Peyer's patch (tissue), 4 donors: ENCODE measurements at regions not wholly inside any gene's neighbourhood (a gene's known extent, or its start where the extent isn't known, plus 50 kb on each side); places are given as distances from the start of the nearest gene placed in this dataset.

ENCODE experiments used
- DNase-seq, 3 donors: peaks; one replicate each; pipeline ENCODE4 v3.0.0-alpha.2; 2017 to 2019
- H3K27ac ChIP-seq, 4 donors: fragments of 200-600 bp; sonication (generic); one replicate each; pipeline ENCODE4 v1.5.1; 2016 to 2019
- H3K27me3 ChIP-seq, 2 donors: fragments of 200-600 bp; sonication (generic); one replicate each; pipeline ENCODE4 v1.5.1; 2019
- H3K36me3 ChIP-seq, 3 donors: fragments of 200-600 bp; sonication (generic); one replicate each; pipeline ENCODE4 v1.5.1; 2016 to 2019
- H3K4me1 ChIP-seq, 4 donors: fragments of 200-600 bp; sonication (generic); one replicate each; pipeline ENCODE4 v1.5.1; 2016 to 2019
- H3K4me3 ChIP-seq, 4 donors: fragments of 200-600 bp; sonication (generic); 1 replicate in 3 of 4; 2 replicates in 1 of 4; pipeline ENCODE4 v1.5.1; 2016 to 2019; ENCODE audit warnings: mild to moderate bottlenecking in 1 of 4
- H3K9me3 ChIP-seq, 4 donors: fragments of 200-600 bp; sonication (generic); one replicate each; pipeline ENCODE4 v1.5.1; 2016 to 2019; ENCODE audit warnings: mild to moderate bottlenecking in 1 of 4
- POLR2A ChIP-seq, 2 donors: fragments of 450-650 bp; IDR thresholded peaks; one replicate each; pipeline ENCODE4 v1.5.1; 2017; ENCODE audit warnings: antibody characterized with exemption in 2 of 2, mild to moderate bottlenecking in 2 of 2, moderate library complexity in 2 of 2
- TF ChIP-seq, protein P1 (sequence below), 6 experiments: fragments of 450-650 bp in 4 of 6; fragments of 200-600 bp in 2 of 6; sonication (generic) in 1 of 6; IDR thresholded peaks; one replicate each; pipeline ENCODE4 v1.5.1; 2017 to 2019; ENCODE audit warnings: antibody characterized with exemption in 6 of 6, mild to moderate bottlenecking in 3 of 6, moderate library complexity in 1 of 6

DNA sequence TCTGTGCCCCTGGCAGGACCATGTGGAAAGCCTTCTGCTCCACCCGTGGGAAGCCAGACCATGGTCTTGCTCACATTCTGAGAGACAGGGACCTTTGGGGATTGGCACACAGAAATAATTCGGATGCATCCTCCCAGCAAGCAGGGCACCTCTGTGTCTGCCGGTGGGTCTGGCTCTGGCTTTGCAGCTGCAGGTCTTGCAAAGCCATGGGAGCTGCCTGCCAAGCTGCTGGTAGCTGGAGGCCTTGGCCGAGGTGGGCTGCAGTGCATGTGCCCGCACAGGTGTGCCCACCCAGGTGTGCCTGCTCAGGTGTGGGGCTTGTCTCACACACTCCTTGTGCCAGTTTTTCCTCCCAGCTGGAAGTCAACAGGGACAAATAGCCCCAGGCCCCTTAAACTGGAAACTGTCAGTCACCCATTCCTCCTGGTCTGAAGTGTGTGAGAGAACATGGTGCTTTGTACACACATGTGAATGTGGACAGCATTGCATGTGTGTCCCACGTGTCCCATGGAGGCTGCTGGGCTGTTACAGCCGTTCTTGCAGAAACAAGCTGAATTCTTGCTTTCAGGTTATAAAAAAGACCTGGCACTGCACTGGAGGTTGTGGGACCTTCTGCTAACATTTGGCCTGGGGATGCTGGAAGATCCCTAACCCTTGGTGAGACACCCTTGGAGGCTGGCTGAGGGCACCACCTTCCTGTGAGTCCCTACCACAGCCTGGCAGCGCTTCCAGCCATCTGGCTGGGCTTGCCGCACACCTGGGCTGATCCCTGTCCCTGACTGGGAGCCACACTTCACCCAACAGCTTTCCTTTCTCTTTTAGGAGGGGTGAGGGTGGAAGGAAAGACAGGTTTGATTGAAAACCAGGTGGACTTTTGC lies 54.9 kb upstream of the SMOC2 start:
- H3K27me3 ChIP-seq: no peaks in the 10 kb centered on the region
- TF ChIP-seq, protein P1, sequence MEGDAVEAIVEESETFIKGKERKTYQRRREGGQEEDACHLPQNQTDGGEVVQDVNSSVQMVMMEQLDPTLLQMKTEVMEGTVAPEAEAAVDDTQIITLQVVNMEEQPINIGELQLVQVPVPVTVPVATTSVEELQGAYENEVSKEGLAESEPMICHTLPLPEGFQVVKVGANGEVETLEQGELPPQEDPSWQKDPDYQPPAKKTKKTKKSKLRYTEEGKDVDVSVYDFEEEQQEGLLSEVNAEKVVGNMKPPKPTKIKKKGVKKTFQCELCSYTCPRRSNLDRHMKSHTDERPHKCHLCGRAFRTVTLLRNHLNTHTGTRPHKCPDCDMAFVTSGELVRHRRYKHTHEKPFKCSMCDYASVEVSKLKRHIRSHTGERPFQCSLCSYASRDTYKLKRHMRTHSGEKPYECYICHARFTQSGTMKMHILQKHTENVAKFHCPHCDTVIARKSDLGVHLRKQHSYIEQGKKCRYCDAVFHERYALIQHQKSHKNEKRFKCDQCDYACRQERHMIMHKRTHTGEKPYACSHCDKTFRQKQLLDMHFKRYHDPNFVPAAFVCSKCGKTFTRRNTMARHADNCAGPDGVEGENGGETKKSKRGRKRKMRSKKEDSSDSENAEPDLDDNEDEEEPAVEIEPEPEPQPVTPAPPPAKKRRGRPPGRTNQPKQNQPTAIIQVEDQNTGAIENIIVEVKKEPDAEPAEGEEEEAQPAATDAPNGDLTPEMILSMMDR (IDR thresholded peaks at IDR 0.05): no peak
- TF ChIP-seq POLR2A (IDR thresholded peaks at IDR 0.05): no peak
- no peaks in the 10 kb centered on the region for H3K9me3 ChIP-seq
- H3K27ac ChIP-seq: no peak overlapping the region
- H3K4me1 ChIP-seq: no peaks in the 10 kb centered on the region
- peak in 1 of 3 donors; percentile 24 for DNase-seq
- no peaks in the 10 kb centered on the region for H3K36me3 ChIP-seq
- no peak overlapping the region for H3K4me3 ChIP-seq

DNA sequence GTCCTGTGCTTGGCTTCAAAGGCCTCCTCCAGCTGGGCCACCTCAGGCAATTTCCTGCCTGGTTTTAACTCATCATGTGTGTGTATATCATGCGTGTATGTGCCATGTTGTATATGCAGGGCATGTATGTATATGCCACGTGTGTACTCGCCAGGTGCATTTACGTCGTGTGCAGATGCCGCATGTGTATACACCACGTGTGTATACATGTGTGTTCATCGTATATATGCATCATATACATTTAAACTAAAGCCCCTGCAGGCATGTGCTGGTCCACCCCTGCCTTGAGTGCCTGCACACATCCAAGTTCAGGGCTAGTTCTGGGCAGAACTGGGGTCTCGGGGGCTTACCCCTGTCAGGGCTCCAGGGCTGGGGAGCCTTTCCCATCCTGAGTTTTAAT lies 54.0 kb upstream of the SMOC2 start:
- Histone ChIP-seq H3K27ac (no peak overlapping the region), H3K4me1 (no peaks in the 10 kb centered on the region), H3K27me3 (no peaks in the 10 kb centered on the region), H3K9me3 (no peaks in the 10 kb centered on the region), H3K4me3 (no peak overlapping the region), H3K36me3 (no peaks in the 10 kb centered on the region)
- no peak for TF ChIP-seq POLR2A (IDR thresholded peaks at IDR 0.05)
- TF ChIP-seq, protein P1 (IDR thresholded peaks at IDR 0.05): no peak
- DNase-seq: no peak

DNA sequence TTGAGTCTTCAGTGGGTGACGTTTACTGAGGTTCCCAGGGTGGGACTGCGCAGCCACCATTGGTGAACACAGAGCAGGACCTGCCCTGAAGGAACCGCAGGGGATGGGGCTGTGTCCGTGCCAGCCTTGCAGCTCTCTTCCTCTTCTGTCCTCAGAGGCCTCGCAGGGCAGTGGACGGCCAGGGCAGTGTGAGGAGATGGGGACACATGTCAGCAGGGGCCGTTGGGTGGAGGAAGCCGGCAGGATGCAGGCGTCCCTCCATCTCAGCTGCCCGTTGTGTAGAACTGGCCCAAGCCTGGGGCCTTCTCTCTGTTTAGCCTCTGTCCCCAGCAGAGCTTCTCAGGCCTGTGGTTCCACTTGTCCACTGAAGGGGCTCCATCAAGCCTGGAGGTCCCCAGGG lies 53.6 kb upstream of the SMOC2 start:
- Histone ChIP-seq H3K4me1 (no peaks in the 10 kb centered on the region), H3K9me3 (no peaks in the 10 kb centered on the region), H3K36me3 (no peaks in the 10 kb centered on the region), H3K27ac (no peak overlapping the region), H3K27me3 (no peaks in the 10 kb centered on the region), H3K4me3 (no peak overlapping the region)
- peak in 1 of 3 donors; percentile 42 for DNase-seq
- no peak for TF ChIP-seq POLR2A (IDR thresholded peaks at IDR 0.05)

DNA sequence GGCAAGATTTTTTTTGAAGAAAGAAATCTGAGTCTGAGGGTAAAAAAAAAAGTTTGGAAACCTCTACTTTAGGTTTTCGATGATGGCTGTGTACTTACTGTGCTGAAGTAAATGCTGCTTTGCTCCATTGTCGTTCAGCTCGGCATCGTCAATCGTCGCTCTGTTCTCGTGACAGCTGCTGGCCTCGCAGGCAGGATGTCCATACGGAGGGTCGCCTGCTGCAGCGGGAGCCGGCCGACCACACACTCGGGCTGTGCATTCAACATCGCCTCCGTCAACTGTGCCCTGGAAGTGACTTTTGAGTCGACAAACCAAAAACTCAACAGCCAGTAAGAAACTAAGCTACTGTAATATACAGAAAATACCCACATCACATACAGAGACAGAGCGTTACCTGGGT lies 53.1 kb upstream of the SMOC2 start:
- Histone ChIP-seq H3K36me3 (no peaks in the 10 kb centered on the region), H3K27ac (no peak overlapping the region), H3K4me3 (no peak overlapping the region), H3K9me3 (no peaks in the 10 kb centered on the region), H3K4me1 (no peaks in the 10 kb centered on the region), H3K27me3 (no peaks in the 10 kb centered on the region)
- DNase-seq: peak in 1 of 3 donors; percentile 14
- TF ChIP-seq, protein P1 (IDR thresholded peaks at IDR 0.05): no peak
- TF ChIP-seq POLR2A (IDR thresholded peaks at IDR 0.05): no peak

DNA sequence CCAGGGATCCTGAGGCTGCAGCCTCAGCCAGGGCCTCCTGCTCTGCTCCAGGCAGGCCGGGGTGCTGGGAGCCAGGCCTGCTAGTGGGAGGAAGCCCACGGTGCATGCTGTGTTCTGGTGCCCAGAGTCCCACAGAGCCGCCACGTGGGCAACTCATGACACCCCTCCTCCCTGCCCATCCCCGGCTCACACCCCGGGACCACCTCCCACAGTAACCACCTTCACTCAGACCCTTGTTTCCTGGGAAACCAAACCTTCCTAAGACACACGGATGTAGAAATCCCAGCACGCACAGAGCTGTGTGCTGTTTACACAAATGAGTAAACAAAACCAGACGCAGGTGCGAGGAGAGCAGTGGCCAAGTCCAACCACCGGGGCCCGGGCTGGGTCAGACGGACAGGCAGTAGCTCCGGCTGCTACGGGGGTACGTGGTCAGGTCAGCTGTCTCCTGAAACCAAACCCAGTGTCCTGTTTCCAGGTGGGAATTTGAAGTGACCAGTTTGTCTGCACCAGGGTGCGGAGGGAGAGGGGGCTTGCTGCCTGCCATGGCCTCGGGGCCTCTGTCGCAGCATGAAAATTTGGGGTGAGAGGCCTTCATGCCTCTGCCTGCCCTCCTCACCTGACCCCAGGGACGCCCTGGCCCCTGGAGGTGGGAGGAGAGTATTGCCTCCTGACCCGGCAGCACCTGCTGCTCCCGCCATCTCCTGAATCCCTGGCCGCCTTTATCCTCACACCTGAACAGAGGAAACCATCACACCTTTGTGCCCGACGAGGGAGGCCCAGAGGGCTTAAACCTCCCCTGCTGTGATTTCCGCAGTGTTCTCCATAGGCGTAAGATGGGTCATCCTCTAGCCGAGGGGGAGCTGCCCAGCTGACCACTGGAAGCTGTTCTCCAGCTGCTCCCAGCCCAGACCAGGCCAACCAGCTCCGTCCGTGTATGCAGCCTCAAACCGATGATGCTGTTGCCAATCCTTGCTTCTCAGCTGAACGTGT lies 52.0 kb upstream of the SMOC2 start:
- H3K36me3 ChIP-seq: no peaks in the 10 kb centered on the region
- H3K27ac ChIP-seq: no peak overlapping the region
- H3K9me3 ChIP-seq: no peaks in the 10 kb centered on the region
- TF ChIP-seq POLR2A (IDR thresholded peaks at IDR 0.05): no peak
- TF ChIP-seq, protein P1 (IDR thresholded peaks at IDR 0.05): no peak
- no peaks in the 10 kb centered on the region for H3K27me3 ChIP-seq
- peak in 1 of 3 donors; percentile 15 for DNase-seq
- H3K4me3 ChIP-seq: no peak overlapping the region
- no peaks in the 10 kb centered on the region for H3K4me1 ChIP-seq
